ENCODE measurements at regions not wholly inside any gene's neighbourhood (a gene's known extent, or its start where the extent isn't known, plus 50 kb on each side); places are given as distances from the start of the nearest gene placed in this dataset.

GRCh38 chr5:6135977-6136376 is 242.4 kb downstream of the MED10 start:
- DNase-seq (ENCODE audit: low spot score) = no peak
- no peaks in the 10 kb centered on the region for H3K4me1 ChIP-seq
- H3K9me3 ChIP-seq = no peaks in the 10 kb centered on the region
- H3K27ac ChIP-seq = no peak overlapping the region
- TF ChIP-seq, protein P1, sequence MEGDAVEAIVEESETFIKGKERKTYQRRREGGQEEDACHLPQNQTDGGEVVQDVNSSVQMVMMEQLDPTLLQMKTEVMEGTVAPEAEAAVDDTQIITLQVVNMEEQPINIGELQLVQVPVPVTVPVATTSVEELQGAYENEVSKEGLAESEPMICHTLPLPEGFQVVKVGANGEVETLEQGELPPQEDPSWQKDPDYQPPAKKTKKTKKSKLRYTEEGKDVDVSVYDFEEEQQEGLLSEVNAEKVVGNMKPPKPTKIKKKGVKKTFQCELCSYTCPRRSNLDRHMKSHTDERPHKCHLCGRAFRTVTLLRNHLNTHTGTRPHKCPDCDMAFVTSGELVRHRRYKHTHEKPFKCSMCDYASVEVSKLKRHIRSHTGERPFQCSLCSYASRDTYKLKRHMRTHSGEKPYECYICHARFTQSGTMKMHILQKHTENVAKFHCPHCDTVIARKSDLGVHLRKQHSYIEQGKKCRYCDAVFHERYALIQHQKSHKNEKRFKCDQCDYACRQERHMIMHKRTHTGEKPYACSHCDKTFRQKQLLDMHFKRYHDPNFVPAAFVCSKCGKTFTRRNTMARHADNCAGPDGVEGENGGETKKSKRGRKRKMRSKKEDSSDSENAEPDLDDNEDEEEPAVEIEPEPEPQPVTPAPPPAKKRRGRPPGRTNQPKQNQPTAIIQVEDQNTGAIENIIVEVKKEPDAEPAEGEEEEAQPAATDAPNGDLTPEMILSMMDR (IDR thresholded peaks at IDR 0.05) = no peak
- no peaks in the 10 kb centered on the region for H3K36me3 ChIP-seq
- H3K4me3 ChIP-seq = no peak overlapping the region
- no peaks in the 10 kb centered on the region for H3K27me3 ChIP-seq

DNA sequence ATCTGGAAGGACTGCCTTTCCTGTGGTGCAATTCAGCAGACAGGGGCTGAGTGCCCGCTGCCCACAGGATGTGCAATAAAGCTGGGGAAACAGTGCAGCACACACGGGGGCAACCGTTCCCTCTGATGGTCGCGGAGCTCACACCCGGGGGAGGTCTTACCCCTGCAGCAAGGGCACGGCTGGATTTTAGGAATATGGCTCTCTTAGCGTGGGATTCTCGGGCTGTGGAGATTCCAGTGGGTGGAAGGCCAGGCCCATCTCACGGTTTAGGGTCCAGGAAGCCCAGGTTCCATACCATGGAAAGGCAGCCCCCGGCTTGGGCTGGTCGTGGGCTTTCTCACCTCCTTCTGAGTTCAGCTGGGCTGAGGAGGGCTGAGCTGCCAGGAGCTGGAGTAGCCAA is 244.1 kb downstream of the MED10 start:
- TF ChIP-seq, protein P1 (IDR thresholded peaks at IDR 0.05) = no peak
- no peak for DNase-seq (ENCODE audit: low spot score)

DNA sequence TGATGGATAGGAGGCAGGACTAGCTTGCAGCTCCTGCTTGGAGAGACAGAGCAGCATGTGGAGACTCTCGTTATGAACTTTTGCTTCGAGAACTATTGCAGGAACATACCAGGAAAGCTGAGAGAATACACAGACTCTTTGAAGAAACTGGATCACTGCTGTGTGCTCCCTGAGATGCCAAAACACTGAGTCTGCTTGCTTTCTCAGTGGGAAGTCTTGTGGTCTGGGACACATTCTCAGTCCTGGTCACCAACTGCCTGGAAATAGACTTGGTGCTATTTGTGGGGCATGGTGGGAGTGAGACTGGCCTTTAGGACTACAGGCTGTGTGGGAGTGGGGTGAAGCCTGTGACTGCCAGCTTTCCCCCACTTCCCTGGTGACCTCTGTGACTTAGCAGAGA is 252.6 kb downstream of the MED10 start:
- Histone ChIP-seq H3K27ac (no peak overlapping the region), H3K9me3 (no peaks in the 10 kb centered on the region), H3K27me3 (no peaks in the 10 kb centered on the region), H3K36me3 (no peaks in the 10 kb centered on the region), H3K4me3 (no peak overlapping the region), H3K4me1 (no peaks in the 10 kb centered on the region)
- TF ChIP-seq, protein P1 (IDR thresholded peaks at IDR 0.05) = no peak
- DNase-seq (ENCODE audit: low spot score) = no peak

More for the DNA sequence above, 244.1 kb downstream of the MED10 start:
- H3K4me1 ChIP-seq = no peaks in the 10 kb centered on the region
- no peak overlapping the region for H3K27ac ChIP-seq
- no peaks in the 10 kb centered on the region for H3K27me3 ChIP-seq
- no peaks in the 10 kb centered on the region for H3K36me3 ChIP-seq
- H3K4me3 ChIP-seq = no peak overlapping the region
- H3K9me3 ChIP-seq = no peaks in the 10 kb centered on the region

- DNase-seq (ENCODE audit: low spot score) = no peak
- Histone ChIP-seq H3K27me3 (no peaks in the 10 kb centered on the region), H3K36me3 (no peaks in the 10 kb centered on the region), H3K9me3 (no peaks in the 10 kb centered on the region), H3K27ac (no peak overlapping the region), H3K4me1 (no peaks in the 10 kb centered on the region), H3K4me3 (no peak overlapping the region)
- TF ChIP-seq, protein P1 (IDR thresholded peaks at IDR 0.05) = no peak
Observed at GRCh38 chr5:6118691-6119090, 259.7 kb downstream of the MED10 start.

GRCh38 chr5:6117212-6117611 is 261.1 kb downstream of the MED10 start:
- H3K9me3 ChIP-seq = no peaks in the 10 kb centered on the region
- H3K27ac ChIP-seq = no peak overlapping the region
- no peak for DNase-seq (ENCODE audit: low spot score)

DNA sequence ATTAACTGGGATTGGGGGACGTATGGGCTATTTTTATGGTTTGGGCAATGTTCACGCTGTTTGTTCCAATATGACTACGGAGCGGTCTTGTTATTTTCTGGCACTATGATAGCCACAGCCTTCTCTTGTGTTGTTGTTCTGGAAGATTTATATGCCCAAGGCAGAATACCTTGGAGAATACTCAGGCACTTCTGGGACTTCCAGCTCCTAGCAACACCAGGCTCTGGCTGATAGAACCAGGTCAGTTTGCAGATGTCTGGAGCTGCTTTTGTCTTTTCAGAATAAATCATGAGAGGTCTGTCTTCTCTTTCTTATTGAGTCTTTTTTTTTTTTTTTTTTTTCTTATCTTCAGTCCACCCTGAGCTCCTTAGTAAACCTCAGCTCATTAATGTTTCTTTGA is 262.5 kb downstream of the MED10 start:
- Histone ChIP-seq H3K27me3 (no peaks in the 10 kb centered on the region), H3K36me3 (no peaks in the 10 kb centered on the region), H3K4me1 (no peaks in the 10 kb centered on the region), H3K9me3 (no peaks in the 10 kb centered on the region), H3K4me3 (no peak overlapping the region), H3K27ac (no peak overlapping the region)
- TF ChIP-seq, protein P1 (IDR thresholded peaks at IDR 0.05) = no peak
- no peak for DNase-seq (ENCODE audit: low spot score)

More at GRCh38 chr5:6117212-6117611, 261.1 kb downstream of the MED10 start:
- TF ChIP-seq, protein P1 (IDR thresholded peaks at IDR 0.05) = no peak
- Histone ChIP-seq H3K27me3 (no peaks in the 10 kb centered on the region), H3K4me3 (no peak overlapping the region), H3K4me1 (no peaks in the 10 kb centered on the region), H3K36me3 (no peaks in the 10 kb centered on the region)

All from right atrium auricular region (tissue), 2 donors.